ENCODE measurements at regions not wholly inside any gene's neighbourhood (a gene's known extent, or its start where the extent isn't known, plus 50 kb on each side); places are given as distances from the start of the nearest gene placed in this dataset.

DNA sequence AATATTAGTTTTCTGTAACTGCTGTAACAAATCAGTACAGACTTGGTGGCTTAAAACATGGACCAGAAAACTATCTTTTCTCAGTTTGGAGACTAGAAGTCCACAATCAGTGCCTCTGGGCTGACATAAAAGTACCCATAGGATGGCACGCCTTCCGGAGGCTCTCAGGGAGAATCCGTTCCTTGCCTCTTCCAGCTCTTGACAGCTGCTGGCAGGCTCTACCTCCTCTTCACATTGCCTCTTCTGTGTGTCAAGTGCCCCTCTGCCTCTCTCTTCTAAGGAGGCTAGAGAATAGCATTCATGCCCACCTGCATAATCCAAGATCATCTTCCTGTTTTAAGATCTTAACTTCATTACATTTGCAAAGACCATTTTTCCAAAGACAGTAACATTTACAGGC, 1194.2 kb downstream of the EFNB2 start:
- TF ChIP-seq, protein P1, sequence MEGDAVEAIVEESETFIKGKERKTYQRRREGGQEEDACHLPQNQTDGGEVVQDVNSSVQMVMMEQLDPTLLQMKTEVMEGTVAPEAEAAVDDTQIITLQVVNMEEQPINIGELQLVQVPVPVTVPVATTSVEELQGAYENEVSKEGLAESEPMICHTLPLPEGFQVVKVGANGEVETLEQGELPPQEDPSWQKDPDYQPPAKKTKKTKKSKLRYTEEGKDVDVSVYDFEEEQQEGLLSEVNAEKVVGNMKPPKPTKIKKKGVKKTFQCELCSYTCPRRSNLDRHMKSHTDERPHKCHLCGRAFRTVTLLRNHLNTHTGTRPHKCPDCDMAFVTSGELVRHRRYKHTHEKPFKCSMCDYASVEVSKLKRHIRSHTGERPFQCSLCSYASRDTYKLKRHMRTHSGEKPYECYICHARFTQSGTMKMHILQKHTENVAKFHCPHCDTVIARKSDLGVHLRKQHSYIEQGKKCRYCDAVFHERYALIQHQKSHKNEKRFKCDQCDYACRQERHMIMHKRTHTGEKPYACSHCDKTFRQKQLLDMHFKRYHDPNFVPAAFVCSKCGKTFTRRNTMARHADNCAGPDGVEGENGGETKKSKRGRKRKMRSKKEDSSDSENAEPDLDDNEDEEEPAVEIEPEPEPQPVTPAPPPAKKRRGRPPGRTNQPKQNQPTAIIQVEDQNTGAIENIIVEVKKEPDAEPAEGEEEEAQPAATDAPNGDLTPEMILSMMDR (IDR thresholded peaks at IDR 0.05), result no peak
- no peak for TF ChIP-seq POLR2A (IDR thresholded peaks at IDR 0.05)
- no peaks in the 10 kb centered on the region for H3K36me3 ChIP-seq (replicated peaks in 1 of 2)
- H3K27ac ChIP-seq, result no peak overlapping the region
- H3K4me3 ChIP-seq, result no peak overlapping the region
- H3K27me3 ChIP-seq, result no peaks in the 10 kb centered on the region
- WGBS, 4 donors, result 95 to 100% (median 97%) methylated on average over 3 of the region's 3 CpGs
- no peaks in the 10 kb centered on the region for H3K4me1 ChIP-seq (replicated peaks in 1 of 2)
- intact Hi-C loops (cut with DNase I), result no loop called here
- H3K9me3 ChIP-seq (replicated peaks in 1 of 3), result no peaks in the 10 kb centered on the region
- DNase-seq, result no peak

DNA sequence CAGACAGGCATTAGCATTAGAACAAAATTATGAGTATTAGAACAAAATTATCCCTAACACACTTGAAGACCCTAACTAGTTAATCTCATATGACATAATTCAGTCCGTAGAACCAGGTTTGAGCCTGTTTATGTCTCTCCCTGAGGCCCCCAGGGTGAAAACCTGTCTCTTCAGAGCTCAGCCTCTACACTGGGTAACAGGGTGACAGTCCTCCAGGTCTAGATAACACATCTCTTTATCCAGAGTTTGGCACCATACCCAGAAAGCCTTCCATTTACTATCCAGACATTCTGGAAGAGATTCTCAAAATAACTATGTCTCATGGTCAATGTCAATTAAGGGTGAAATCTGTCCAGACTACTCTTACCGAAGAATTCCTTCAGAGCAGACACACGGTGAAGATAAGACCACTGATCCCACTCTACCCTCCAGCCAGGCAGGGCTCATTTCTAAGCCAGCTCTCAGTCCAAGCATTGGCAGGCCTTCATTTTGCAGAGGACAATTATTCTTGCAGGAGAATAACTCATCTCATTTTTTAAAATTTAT, 1195.3 kb downstream of the EFNB2 start:
- H3K27me3 ChIP-seq, result no peaks in the 10 kb centered on the region
- no peak overlapping the region for H3K27ac ChIP-seq
- no peaks in the 10 kb centered on the region for H3K9me3 ChIP-seq (replicated peaks in 1 of 3)
- no peaks in the 10 kb centered on the region for H3K36me3 ChIP-seq (replicated peaks in 1 of 2)
- 70 to 75% (median 71%) methylated on average over 3 of the region's 3 CpGs for WGBS, 4 donors
- no peak for DNase-seq
- TF ChIP-seq, protein P1 (IDR thresholded peaks at IDR 0.05), result no peak
- no peak for TF ChIP-seq POLR2A (IDR thresholded peaks at IDR 0.05)
- no peak overlapping the region for H3K4me3 ChIP-seq
- intact Hi-C loops (cut with DNase I), result no loop called here
- H3K4me1 ChIP-seq (replicated peaks in 1 of 2), result no peaks in the 10 kb centered on the region

GRCh38 chr13:105338773-105339172, 1196.7 kb downstream of the EFNB2 start:
- Histone ChIP-seq H3K27me3 (no peaks in the 10 kb centered on the region), H3K4me3 (no peak overlapping the region), H3K27ac (no peak overlapping the region), H3K9me3 (replicated peaks in 1 of 3) (no peaks in the 10 kb centered on the region), H3K4me1 (replicated peaks in 1 of 2) (no peaks in the 10 kb centered on the region), H3K36me3 (replicated peaks in 1 of 2) (no peaks in the 10 kb centered on the region)
- 74 to 86% (median 84%) methylated on average over 2 of the region's 2 CpGs for WGBS, 4 donors
- TF ChIP-seq, protein P1 (IDR thresholded peaks at IDR 0.05), result no peak
- TF ChIP-seq POLR2A (IDR thresholded peaks at IDR 0.05), result no peak
- DNase-seq, result no peak
- intact Hi-C loops (cut with DNase I), result no loop called here

DNA sequence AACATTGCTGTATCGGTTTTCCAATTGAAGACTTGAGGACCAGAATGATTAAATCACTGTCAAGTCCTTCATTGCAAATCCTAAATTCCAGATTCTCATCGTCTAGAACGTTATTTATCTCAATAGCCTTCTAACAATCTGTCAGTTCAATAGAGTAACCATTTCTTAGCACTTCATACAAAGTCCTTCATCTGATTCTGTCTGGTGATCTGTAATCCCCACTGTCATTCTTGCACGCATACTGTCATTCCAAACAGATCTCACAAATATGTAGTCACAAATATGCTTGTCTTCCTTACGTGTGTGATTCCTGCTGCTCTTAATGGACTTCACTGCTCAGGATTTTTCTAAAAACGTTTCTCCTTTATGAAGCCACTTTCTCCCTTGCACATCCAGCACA, 1197.5 kb downstream of the EFNB2 start:
- no peaks in the 10 kb centered on the region for H3K9me3 ChIP-seq (replicated peaks in 1 of 3)
- no peak overlapping the region for H3K27ac ChIP-seq
- intact Hi-C loops (cut with DNase I), result no loop called here
- no peaks in the 10 kb centered on the region for H3K36me3 ChIP-seq (replicated peaks in 1 of 2)
- no peaks in the 10 kb centered on the region for H3K27me3 ChIP-seq
- H3K4me1 ChIP-seq (replicated peaks in 1 of 2), result no peaks in the 10 kb centered on the region
- no peak overlapping the region for H3K4me3 ChIP-seq
- no peak for DNase-seq
- TF ChIP-seq POLR2A (IDR thresholded peaks at IDR 0.05), result no peak
- TF ChIP-seq, protein P1 (IDR thresholded peaks at IDR 0.05), result no peak
- WGBS, 4 donors, result 62 to 69% (median 67%) methylated on average over 6 of the region's 6 CpGs
